Pancreas (tissue), 10 donors: ENCODE measurements at regions not wholly inside any gene's neighbourhood (a gene's known extent, or its start where the extent isn't known, plus 50 kb on each side); places are given as distances from the start of the nearest gene placed in this dataset.

Experiments
- ATAC-seq, 4 donors: fragments of 200-7000 bp; cut with Tn5 transposase; one replicate each; pipeline versions ENCODE4 v1.8.0 to v1.9.1; 2020; ENCODE audit warnings: mild to moderate bottlenecking in 4 of 4, moderate library complexity in 4 of 4
- DNase-seq, 6 donors: peaks; one replicate each; pipeline ENCODE4 v3.0.0-alpha.2; 2020
- FAIRE-seq: peaks from 2 replicates; lab custom pipeline; 2012; peaks lifted over from hg19 to GRCh38; lab: Jason Lieb, UNC
- H3K27ac ChIP-seq, 4 donors: fragments of 200-600 bp; sonication (generic); 1 replicate in 3 of 4; 2 replicates in 1 of 4; pipeline versions ENCODE4 v1.5.0 to v1.8.0; 2020
- H3K27me3 ChIP-seq, 4 donors: fragments of 200-600 bp; one replicate each; pipeline ENCODE4 v1.8.0; 2021
- H3K36me3 ChIP-seq, 3 donors: fragments of 200-600 bp; sonication (generic) in 1 of 3; one replicate each; pipeline versions ENCODE4 v1.5.0 to v1.8.0; 2020 to 2021
- H3K4me1 ChIP-seq, 3 donors: fragments of 200-600 bp; one replicate each; pipeline ENCODE4 v1.8.0; 2021
- H3K4me3 ChIP-seq, 4 donors: fragments of 200-600 bp; sonication (generic) in 2 of 4; one replicate each; pipeline versions ENCODE4 v1.5.0 to v1.8.0; 2020 to 2021
- H3K9me3 ChIP-seq, 4 donors: fragments of 200-600 bp; one replicate each; pipeline ENCODE4 v1.8.0; 2021
- WGBS, 2 donors: extraction: QIAGEN DNeasy Blood & Tissue Kit; methylation state at CpG; one replicate each; pipeline ENCODE4 v1.1.7; 2013; 5-methylcytosine and 5-hydroxymethylcytosine counted together
- intact Hi-C, 3 donors: fragments of 100-400 bp; cut with DNase I; formaldehyde crosslinking; loops; one replicate each; pipeline versions ENCODE4 v1.11.1 to v1.14.2; 2022
- TF ChIP-seq, protein P1 (sequence below), 4 donors: fragments of 200-600 bp; sonication (generic) in 3 of 4; IDR thresholded peaks; one replicate each; pipeline versions ENCODE4 v1.5.0 to v1.8.0; 2021; ENCODE audit warnings: antibody characterized with exemption in 4 of 4
- donor health status: healthy with polysubstance abuse.
- donor health status: DM: no; HTN: no; CAD: no; lungs with moderate emphysema.
- donor health status: DM: no; HTN: no; CAD: no.
- donor health status: control.
- donor health status: control.
- donor health status: Bipolar disorder and iron deficiency.
- donor health status: DM: yes; HTN: yes; CAD: no.
- donor health status: DM: no; HTN: no; CAD: no.
- donor health status: DM: no; HTN: no; CAD: no.
- donor health status: DM: yes; HTN: yes; CAD: no.

DNA sequence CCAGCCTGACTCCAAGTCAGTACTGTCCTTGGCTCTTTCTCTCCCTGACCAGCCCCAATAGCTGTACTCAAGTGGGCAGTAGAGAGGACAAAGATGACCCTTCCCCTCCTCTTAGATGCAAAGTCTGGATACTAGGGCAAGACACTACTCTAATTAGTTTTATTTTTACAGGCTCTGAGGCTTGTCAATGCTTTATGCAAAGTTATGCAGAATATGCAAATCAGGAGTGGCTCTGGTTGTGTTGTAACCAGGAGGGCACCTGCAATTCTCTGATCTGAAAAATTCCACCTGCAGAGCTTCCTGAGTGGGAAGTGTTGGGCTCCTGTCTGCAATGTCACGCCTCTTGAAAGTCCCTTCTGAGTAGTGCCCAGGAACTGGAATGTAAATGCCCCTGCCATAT is 201.5 kb downstream of the RGS3 start:
- intact Hi-C loops = loop anchor here in 1 of 3 donors (10.0 kb wide), 1 partner anchor 350 kb away; no protein-coding TSS in a partner anchor
- Histone ChIP-seq H3K4me3 (no peak overlapping the region), H3K36me3 (no peaks in the 10 kb centered on the region), H3K9me3 (no peaks in the 10 kb centered on the region), H3K4me1 (no peaks in the 10 kb centered on the region), H3K27ac (no peak overlapping the region), H3K27me3 (no peaks in the 10 kb centered on the region)
- WGBS, 2 donors = 94 to 100% methylated on average over 1 of the region's 1 CpG
- ATAC-seq (no peak), FAIRE-seq (no peak), DNase-seq (no peak)
- TF ChIP-seq, protein P1, sequence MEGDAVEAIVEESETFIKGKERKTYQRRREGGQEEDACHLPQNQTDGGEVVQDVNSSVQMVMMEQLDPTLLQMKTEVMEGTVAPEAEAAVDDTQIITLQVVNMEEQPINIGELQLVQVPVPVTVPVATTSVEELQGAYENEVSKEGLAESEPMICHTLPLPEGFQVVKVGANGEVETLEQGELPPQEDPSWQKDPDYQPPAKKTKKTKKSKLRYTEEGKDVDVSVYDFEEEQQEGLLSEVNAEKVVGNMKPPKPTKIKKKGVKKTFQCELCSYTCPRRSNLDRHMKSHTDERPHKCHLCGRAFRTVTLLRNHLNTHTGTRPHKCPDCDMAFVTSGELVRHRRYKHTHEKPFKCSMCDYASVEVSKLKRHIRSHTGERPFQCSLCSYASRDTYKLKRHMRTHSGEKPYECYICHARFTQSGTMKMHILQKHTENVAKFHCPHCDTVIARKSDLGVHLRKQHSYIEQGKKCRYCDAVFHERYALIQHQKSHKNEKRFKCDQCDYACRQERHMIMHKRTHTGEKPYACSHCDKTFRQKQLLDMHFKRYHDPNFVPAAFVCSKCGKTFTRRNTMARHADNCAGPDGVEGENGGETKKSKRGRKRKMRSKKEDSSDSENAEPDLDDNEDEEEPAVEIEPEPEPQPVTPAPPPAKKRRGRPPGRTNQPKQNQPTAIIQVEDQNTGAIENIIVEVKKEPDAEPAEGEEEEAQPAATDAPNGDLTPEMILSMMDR (IDR thresholded peaks at IDR 0.05) = no peak

DNA sequence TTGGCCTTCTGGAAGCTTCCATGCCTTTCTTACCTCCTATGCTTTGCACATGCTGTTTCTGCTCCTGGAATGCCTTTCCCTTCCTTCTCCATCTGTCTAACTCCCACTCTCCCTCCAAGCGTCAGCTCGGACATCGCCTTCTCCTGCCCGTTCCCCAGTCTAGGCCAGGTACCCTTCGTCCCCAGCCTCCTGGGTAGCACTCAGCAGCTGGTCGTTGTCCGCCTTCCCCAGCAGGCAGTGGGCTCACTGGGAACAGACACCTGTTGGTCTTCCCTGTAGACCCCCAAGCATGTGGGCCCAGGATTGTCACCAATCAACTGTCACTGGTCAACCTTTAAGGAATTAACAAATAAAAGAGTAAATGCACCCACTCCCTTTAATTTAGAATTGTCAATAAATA is 202.2 kb downstream of the RGS3 start:
- H3K27ac ChIP-seq = no peak overlapping the region
- intact Hi-C loops = loop anchor here in 1 of 3 donors (10.0 kb wide), 1 partner anchor 351 kb away; no protein-coding TSS in a partner anchor
- ATAC-seq (no peak), FAIRE-seq (no peak), DNase-seq (no peak)
- WGBS, 2 donors = 88 to 93% methylated on average over 7 of the region's 7 CpGs
- TF ChIP-seq, protein P1 (IDR thresholded peaks at IDR 0.05) = no peak
- H3K4me1 ChIP-seq = no peaks in the 10 kb centered on the region
- H3K9me3 ChIP-seq = no peaks in the 10 kb centered on the region
- H3K27me3 ChIP-seq = no peaks in the 10 kb centered on the region
- H3K36me3 ChIP-seq = no peaks in the 10 kb centered on the region
- H3K4me3 ChIP-seq = no peak overlapping the region

DNA sequence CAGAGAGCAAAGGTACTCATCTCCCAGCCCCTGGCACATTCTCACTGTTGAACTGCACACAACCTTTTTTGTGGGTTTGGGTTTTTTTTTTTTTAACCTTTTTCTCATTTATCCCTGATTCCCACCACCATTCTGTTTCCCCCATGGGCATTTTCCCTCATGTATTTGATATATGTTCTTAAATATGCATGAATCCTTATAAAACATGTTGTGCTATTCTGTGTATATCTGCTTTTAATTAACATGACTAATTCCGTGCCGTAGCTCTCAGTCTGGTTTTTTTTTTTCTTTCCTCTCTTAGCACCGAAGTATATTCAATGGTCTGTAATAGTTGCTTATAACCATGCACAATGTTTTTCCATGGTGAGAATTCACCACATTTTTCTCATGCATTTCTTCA is 204.5 kb downstream of the RGS3 start:
- 88 to 89% methylated on average over 3 of the region's 3 CpGs for WGBS, 2 donors
- Histone ChIP-seq H3K27me3 (no peaks in the 10 kb centered on the region), H3K4me1 (no peaks in the 10 kb centered on the region), H3K9me3 (no peaks in the 10 kb centered on the region), H3K36me3 (no peaks in the 10 kb centered on the region), H3K27ac (no peak overlapping the region), H3K4me3 (no peak overlapping the region)
- ATAC-seq (no peak), FAIRE-seq (no peak), DNase-seq (no peak)
- intact Hi-C loops = loop anchor here in 1 of 3 donors (10.0 kb wide), 1 partner anchor 353 kb away; no protein-coding TSS in a partner anchor
- TF ChIP-seq, protein P1 (IDR thresholded peaks at IDR 0.05) = no peak

DNA sequence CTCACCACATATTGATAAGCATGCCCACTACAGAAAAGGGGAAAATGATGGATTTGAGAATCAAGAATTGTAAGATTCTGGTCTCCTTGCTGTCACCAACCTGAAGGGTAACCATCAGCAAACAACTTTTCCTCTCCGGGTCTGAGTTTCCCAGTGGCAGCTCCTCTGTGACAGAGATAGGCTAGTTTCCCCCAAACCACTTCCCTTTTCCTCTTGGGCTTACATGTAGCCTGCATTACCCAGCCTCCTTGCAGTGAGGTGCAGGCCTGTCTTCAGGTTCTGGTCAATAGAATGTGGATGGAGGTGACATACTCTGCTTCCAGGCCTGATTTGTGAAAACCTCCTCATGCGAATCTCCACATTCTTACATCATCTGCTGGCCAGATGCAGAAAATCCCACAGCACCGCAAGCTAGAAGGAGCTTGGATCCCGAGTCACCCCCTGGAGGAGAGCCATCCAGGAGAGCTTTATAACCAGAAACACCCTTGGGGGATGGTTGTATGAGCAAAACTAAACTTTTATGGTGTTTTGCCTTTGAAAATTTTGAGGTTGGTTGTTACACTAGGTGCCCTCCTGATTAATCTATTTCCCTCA is 206.1 kb downstream of the RGS3 start:
- Histone ChIP-seq H3K4me1 (no peaks in the 10 kb centered on the region), H3K36me3 (no peaks in the 10 kb centered on the region), H3K4me3 (no peak overlapping the region), H3K27ac (no peak overlapping the region), H3K27me3 (no peaks in the 10 kb centered on the region), H3K9me3 (no peaks in the 10 kb centered on the region)
- intact Hi-C loops = loop anchor here in 1 of 3 donors (10.0 kb wide), 1 partner anchor 355 kb away; no protein-coding TSS in a partner anchor
- TF ChIP-seq, protein P1 (IDR thresholded peaks at IDR 0.05) = no peak
- WGBS, 2 donors = 66 to 75% methylated on average over 4 of the region's 4 CpGs
- FAIRE-seq (no peak), ATAC-seq (no peak), DNase-seq (no peak)

DNA sequence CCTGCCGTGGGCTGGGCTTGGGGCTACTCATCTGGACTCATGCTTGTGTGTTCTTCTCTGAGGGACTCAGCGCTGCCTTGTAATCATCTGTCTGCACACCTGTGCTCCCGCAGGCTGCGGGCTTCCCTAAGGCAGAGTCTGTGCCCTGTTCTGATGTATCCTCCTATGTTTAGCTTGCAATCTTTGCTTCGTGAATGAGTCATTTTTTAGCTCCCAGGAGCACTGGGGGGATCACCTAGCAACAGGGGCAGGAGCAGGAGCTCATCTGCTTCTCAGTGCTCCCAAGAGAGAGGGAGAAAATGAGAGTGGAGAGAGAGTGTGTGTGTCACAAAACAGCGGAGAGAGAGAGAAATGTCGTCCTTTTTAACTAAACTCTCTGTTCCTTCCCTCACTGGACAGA is 202.4 kb upstream of the ZNF618 start:
- Histone ChIP-seq H3K4me1 (no peaks in the 10 kb centered on the region), H3K36me3 (no peaks in the 10 kb centered on the region), H3K27ac (no peak overlapping the region), H3K27me3 (no peaks in the 10 kb centered on the region), H3K4me3 (no peak overlapping the region), H3K9me3 (no peaks in the 10 kb centered on the region)
- no peak for DNase-seq
- whole genome bisulfite sequencing, 2 donors = 78 to 80% methylated on average over 7 of the region's 7 CpGs
- TF ChIP-seq, protein P1 (IDR thresholded peaks at IDR 0.05) = no peak
- intact Hi-C loops = no loop called here
- ATAC-seq = no peak
- FAIRE-seq = no peak
